GM23338 (cell line): ENCODE measurements at regions not wholly inside any gene's neighbourhood (a gene's known extent, or its start where the extent isn't known, plus 50 kb on each side); places are given as distances from the start of the nearest gene placed in this dataset.

Experiments
- ATAC-seq: fragments of 200-7000 bp; cut with Tn5 transposase; 3 replicates; pipeline ENCODE4 v1.9.1; 2020
- DNase-seq: peaks from one replicate; pipeline ENCODE4 v3.0.0-alpha.2; 2015; ENCODE audit warnings: low spot score
- H2AFZ ChIP-seq: fragments of 200-600 bp; sonication (generic); 2 replicates; pipeline ENCODE4 v1.8.0; 2016; ENCODE audit warnings: antibody characterized with exemption, mild to moderate bottlenecking, moderate library complexity
- H3F3A ChIP-seq: fragments of 200-600 bp; sonication (generic); replicated peaks from 2 replicates; pipeline ENCODE4 v1.8.0; 2017; ENCODE audit warnings: antibody characterized with exemption, mixed run types, low read depth
- H3K27ac ChIP-seq: fragments of 200-600 bp; sonication (generic); 2 replicates; pipeline ENCODE4 v1.6.1; 2016; ENCODE audit warnings: low read depth
- H3K27me3 ChIP-seq: fragments of 200-600 bp; sonication (generic); 2 replicates; pipeline ENCODE4 v1.8.0; 2016; ENCODE audit warnings: mild to moderate bottlenecking, mixed run types, moderate library complexity; ENCODE audit not compliant: insufficient read depth
- H3K36me3 ChIP-seq: fragments of 200-600 bp; sonication (generic); 2 replicates; pipeline ENCODE4 v1.8.0; 2016; ENCODE audit warnings: mild to moderate bottlenecking; ENCODE audit not compliant: insufficient read depth
- H3K4me1 ChIP-seq: fragments of 200-600 bp; sonication (generic); 2 replicates; pipeline ENCODE4 v1.8.0; 2016; ENCODE audit warnings: mild to moderate bottlenecking, moderate library complexity; ENCODE audit not compliant: insufficient read depth
- H3K4me2 ChIP-seq: fragments of 200-600 bp; sonication (generic); 2 replicates; pipeline ENCODE4 v1.7.1; 2017; ENCODE audit warnings: mixed run types
- H3K4me3 ChIP-seq: fragments of 200-600 bp; sonication (generic); 2 replicates; pipeline ENCODE4 v1.6.1; 2016; ENCODE audit warnings: mixed run types
- H3K79me2 ChIP-seq: fragments of 200-600 bp; sonication (generic); replicated peaks from 2 replicates; pipeline ENCODE4 v1.8.0; 2017; ENCODE audit warnings: mild to moderate bottlenecking; ENCODE audit not compliant: insufficient read depth
- H3K9me2 ChIP-seq: fragments of 200-600 bp; sonication (generic); 2 replicates; pipeline ENCODE4 v1.8.0; 2017; ENCODE audit not compliant: insufficient read depth
- H4K20me1 ChIP-seq: fragments of 200-600 bp; sonication (generic); replicated peaks from 2 replicates; pipeline ENCODE4 v1.8.0; 2017; ENCODE audit warnings: mild to moderate bottlenecking; ENCODE audit not compliant: insufficient read depth
- H3K27ac Mint-ChIP-seq: 2 replicates; pipeline ENCODE4 v1.8.0; 2020; ENCODE audit warnings: inconsistent platforms, mild to moderate bottlenecking, moderate library complexity, mixed read lengths
- H3K27me3 Mint-ChIP-seq: 3 replicates; pipeline ENCODE4 v1.8.0; 2022; ENCODE audit warnings: low read depth, mild to moderate bottlenecking, moderate library complexity, mixed read lengths, inconsistent platforms; ENCODE audit not compliant: insufficient read depth, poor library complexity
- H3K36me3 Mint-ChIP-seq: 3 replicates; pipeline ENCODE4 v1.8.0; 2021; ENCODE audit warnings: low read depth, mild to moderate bottlenecking, inconsistent platforms, moderate library complexity, mixed read lengths
- H3K4me1 Mint-ChIP-seq: 3 replicates; pipeline ENCODE4 v1.8.0; 2020; ENCODE audit warnings: mild to moderate bottlenecking, inconsistent platforms, mixed read lengths
- H3K4me3 Mint-ChIP-seq: 3 replicates; pipeline ENCODE4 v1.8.0; 2021; ENCODE audit warnings: moderate library complexity, mild to moderate bottlenecking, inconsistent platforms, mixed read lengths
- H3K9me3 Mint-ChIP-seq: 3 replicates; pipeline ENCODE4 v1.8.0; 2020; ENCODE audit warnings: moderate library complexity, mild to moderate bottlenecking, inconsistent platforms, mixed read lengths
- CREB1 ChIP-seq: fragments of 250-450 bp; sonication (Bioruptor Pico); IDR thresholded peaks from 2 replicates; pipeline ENCODE4 v1.5.0; 2020; ENCODE audit warnings: low read depth, mild to moderate bottlenecking, moderate library complexity
- CTCF ChIP-seq, 2 experiments: fragments of 200-600 bp in 1 of 2; sonication (generic) in 1 of 2; conservative IDR thresholded peaks; 2 replicates each; pipeline versions ENCODE4 v1.5.1 to v1.6.1; 2016 to 2017; ENCODE audit warnings: antibody characterized with exemption in 2 of 2, low read depth in 2 of 2, mild to moderate bottlenecking in 2 of 2, moderate library complexity in 1 of 2
- ETS1 ChIP-seq: IDR thresholded peaks from 2 replicates; pipeline ENCODE4 v1.6.1; 2016; ENCODE audit warnings: antibody characterized with exemption
- EZH2 ChIP-seq: fragments of 200-600 bp; sonication (generic); IDR thresholded peaks from one replicate; pipeline ENCODE4 v1.8.0; 2017; ENCODE audit warnings: antibody characterized with exemption, mild to moderate bottlenecking, low read depth; ENCODE audit not compliant: unreplicated experiment
- EZH2phosphoT487 ChIP-seq: fragments of 200-600 bp; sonication (generic); IDR thresholded peaks from one replicate; pipeline ENCODE4 v1.8.1; 2018; ENCODE audit warnings: antibody characterized with exemption; ENCODE audit not compliant: unreplicated experiment
- JUNB ChIP-seq: IDR thresholded peaks from one replicate; pipeline ENCODE4 v1.6.1; 2016; ENCODE audit warnings: antibody characterized with exemption; ENCODE audit not compliant: unreplicated experiment
- NANOG ChIP-seq: IDR thresholded peaks from 2 replicates; pipeline ENCODE4 v1.6.1; 2016; ENCODE audit warnings: antibody characterized with exemption, borderline replicate concordance
- POLR2AphosphoS5 ChIP-seq: IDR thresholded peaks from 2 replicates; pipeline ENCODE4 v1.6.1; 2016; ENCODE audit warnings: antibody characterized with exemption, low read depth
- REST ChIP-seq: IDR thresholded peaks from one replicate; pipeline ENCODE4 v1.6.1; 2018; ENCODE audit warnings: antibody characterized with exemption; ENCODE audit not compliant: unreplicated experiment
- STAT1 ChIP-seq: IDR thresholded peaks from one replicate; pipeline ENCODE4 v1.6.1; 2016; ENCODE audit warnings: antibody characterized with exemption; ENCODE audit not compliant: unreplicated experiment
- ZNF114 ChIP-seq: fragments of 250-450 bp; sonication (Bioruptor Pico); IDR thresholded peaks from 2 replicates; pipeline ENCODE4 v1.5.0; 2020; ENCODE audit warnings: mild to moderate bottlenecking, moderate library complexity
- ZNF331 ChIP-seq: fragments of 250-450 bp; sonication (Bioruptor Pico); IDR thresholded peaks from 2 replicates; pipeline ENCODE4 v1.5.0; 2020; ENCODE audit warnings: low read depth, mild to moderate bottlenecking, moderate library complexity
- ZNF462 ChIP-seq: fragments of 250-450 bp; sonication (Bioruptor Pico); IDR thresholded peaks from 2 replicates; pipeline ENCODE4 v1.5.0; 2020; ENCODE audit warnings: mild to moderate bottlenecking, moderate library complexity

GRCh38 chr3:177529071-177529550 lies 331.8 kb upstream of the TBL1XR1 start:
- H3K4me3 Mint-ChIP-seq = no peak overlapping the region
- H3K4me3 ChIP-seq = no peak overlapping the region
- no peaks in the 10 kb centered on the region for H3K36me3 ChIP-seq
- no peaks in the 10 kb centered on the region for H3K79me2 ChIP-seq
- H3K9me2 ChIP-seq = no peaks in the 10 kb centered on the region
- no peaks in the 10 kb centered on the region for H3K4me1 Mint-ChIP-seq
- H3K27me3 ChIP-seq = no peaks in the 10 kb centered on the region
- H3K4me1 ChIP-seq = no peaks in the 10 kb centered on the region
- no peak for TF ChIP-seq CTCF (conservative IDR thresholded peaks at IDR 0.05; ENCODE audit: low read depth in 2 of 2)
- no peak for TF ChIP-seq EZH2
- no peak for TF ChIP-seq ETS1
- TF ChIP-seq POLR2AphosphoS5 = no peak
- no peak for TF ChIP-seq ZNF114 (CRISPR knock-in tag)
- TF ChIP-seq CREB1 (CRISPR knock-in tag) = no peak
- no peak for TF ChIP-seq REST
- TF ChIP-seq STAT1 = no peak
- TF ChIP-seq JUNB = no peak
- TF ChIP-seq EZH2phosphoT487 = no peak
- TF ChIP-seq NANOG = no peak
- no peak for TF ChIP-seq ZNF331 (CRISPR knock-in tag)
- no peak for TF ChIP-seq ZNF462 (CRISPR knock-in tag)
- DNase-seq (no peak), ATAC-seq (no peak)
- H3K27ac ChIP-seq = no peak overlapping the region
- no peaks in the 10 kb centered on the region for H3F3A ChIP-seq
- no peaks in the 10 kb centered on the region for H4K20me1 ChIP-seq
- no peaks in the 10 kb centered on the region for H3K27me3 Mint-ChIP-seq
- H3K27ac Mint-ChIP-seq = no peak overlapping the region
- no peak overlapping the region for H2AFZ ChIP-seq
- H3K9me3 Mint-ChIP-seq = no peaks in the 10 kb centered on the region; the same call in 2 of the 3 replicates
- H3K4me2 ChIP-seq = no peak overlapping the region
- H3K36me3 Mint-ChIP-seq = no peaks in the 10 kb centered on the region
